Urinary bladder (tissue), 3 donors: ENCODE measurements at regions not wholly inside any gene's neighbourhood (a gene's known extent, or its start where the extent isn't known, plus 50 kb on each side); places are given as distances from the start of the nearest gene placed in this dataset.

ENCODE experiments used
- DNase-seq: peaks from one replicate; pipeline ENCODE4 v3.0.0-alpha.2; 2015; ENCODE audit errors: extremely low spot score
- H3K27ac ChIP-seq: one replicate; pipeline ENCODE4 v1.5.1; 2013; ENCODE audit warnings: low read depth, mild to moderate bottlenecking, moderate library complexity
- H3K36me3 ChIP-seq: one replicate; pipeline ENCODE4 v1.6.1; 2013; ENCODE audit warnings: mild to moderate bottlenecking, moderate library complexity; ENCODE audit not compliant: insufficient read depth
- H3K4me1 ChIP-seq: one replicate; pipeline ENCODE4 v1.6.1; 2013; ENCODE audit warnings: mild to moderate bottlenecking, moderate library complexity; ENCODE audit not compliant: insufficient read depth
- H3K4me3 ChIP-seq: one replicate; pipeline ENCODE4 v1.5.1; 2013; ENCODE audit warnings: low read depth, low read length
- WGBS: extraction: QIAGEN DNeasy Blood & Tissue Kit; methylation state at CpG from one replicate; pipeline ENCODE4 v1.1.7; 2013; 5-methylcytosine and 5-hydroxymethylcytosine counted together
- donor health status: healthy with polysubstance abuse.
- donor health status: healthy.

DNA sequence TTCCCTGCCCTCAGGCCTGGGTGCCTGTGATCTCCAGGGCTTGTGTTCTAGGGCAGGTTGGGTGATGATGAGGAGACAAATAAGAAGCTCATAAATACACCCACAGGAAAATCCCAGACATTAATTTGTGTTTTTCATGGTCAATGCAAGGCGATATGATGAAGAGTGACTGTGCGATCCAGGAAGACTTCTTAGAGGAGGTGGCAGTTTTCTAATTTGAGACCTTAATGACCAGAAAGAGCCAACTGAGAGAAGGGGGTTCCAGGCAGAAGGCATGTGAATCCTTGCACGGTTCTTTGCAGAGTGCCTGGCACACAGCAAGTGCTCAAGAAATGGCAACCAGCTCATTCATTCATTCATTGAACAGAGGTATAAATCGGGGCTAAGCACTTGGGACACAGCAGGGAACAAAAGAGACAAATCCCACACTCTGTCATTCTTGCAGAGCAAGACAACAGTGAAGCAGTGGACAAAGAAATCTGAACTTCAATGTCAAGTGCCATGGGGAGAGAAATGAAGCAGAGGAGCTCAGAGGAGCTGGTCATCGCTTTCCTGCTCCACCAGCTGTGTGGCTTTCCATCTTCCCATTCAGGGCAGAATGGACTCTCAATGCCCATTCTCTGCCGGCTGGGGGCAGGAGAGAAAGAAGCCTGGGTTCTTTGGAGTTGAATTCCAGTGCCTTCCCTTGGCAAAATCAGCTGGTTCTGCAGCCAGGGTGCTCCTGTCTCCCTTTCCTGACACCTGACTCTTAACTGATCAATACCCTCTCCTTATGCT lies 128.3 kb downstream of the AACS start:
- Histone ChIP-seq H3K27ac (no peak overlapping the region), H3K36me3 (no peaks in the 10 kb centered on the region), H3K4me3 (no peak overlapping the region), H3K4me1 (no peaks in the 10 kb centered on the region)
- WGBS = 65% methylated on average over 6 of the region's 6 CpGs
- no peak for DNase-seq

DNA sequence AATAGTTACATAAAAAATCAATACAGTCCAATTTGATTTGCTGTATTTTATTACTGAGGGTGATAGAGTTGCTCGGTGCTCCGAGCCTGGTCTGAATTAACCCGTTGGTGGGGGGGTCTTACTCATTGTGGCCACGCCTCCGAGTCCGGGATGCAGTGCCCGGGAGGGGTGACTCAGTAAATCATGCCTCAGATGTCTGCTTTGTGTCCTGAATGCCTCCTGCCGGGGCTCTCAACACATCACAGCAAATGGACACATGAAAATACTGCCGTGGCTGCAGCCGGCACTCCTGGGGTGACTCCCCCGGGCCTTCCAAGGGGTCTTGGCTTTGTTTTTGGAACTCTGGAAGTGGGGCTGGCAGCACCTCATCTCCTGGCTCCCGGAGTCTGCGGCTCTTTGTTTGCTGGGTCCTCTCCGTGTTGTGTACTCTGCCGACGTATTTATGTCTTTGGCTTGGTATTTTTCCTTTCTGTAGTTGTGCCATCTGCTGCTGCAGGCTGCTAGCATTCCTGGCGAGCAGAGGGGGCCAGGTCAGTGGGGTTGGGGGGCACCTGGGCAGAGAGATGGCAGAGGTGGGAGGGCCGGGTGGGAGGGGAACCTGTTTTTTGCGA lies 129.0 kb downstream of the AACS start:
- WGBS = 9% methylated on average over 19 of the region's 19 CpGs
- Histone ChIP-seq H3K4me1 (no peaks in the 10 kb centered on the region), H3K4me3 (no peak overlapping the region), H3K27ac (no peak overlapping the region), H3K36me3 (no peaks in the 10 kb centered on the region)
- DNase-seq = no peak

GRCh38 chr12:125194987-125195386 lies 129.8 kb downstream of the AACS start:
- H3K4me3 ChIP-seq = no peak overlapping the region
- H3K36me3 ChIP-seq = no peaks in the 10 kb centered on the region
- 51% methylated on average over 8 of the region's 8 CpGs for WGBS
- H3K27ac ChIP-seq = no peak overlapping the region
- no peaks in the 10 kb centered on the region for H3K4me1 ChIP-seq
- no peak for DNase-seq

DNA sequence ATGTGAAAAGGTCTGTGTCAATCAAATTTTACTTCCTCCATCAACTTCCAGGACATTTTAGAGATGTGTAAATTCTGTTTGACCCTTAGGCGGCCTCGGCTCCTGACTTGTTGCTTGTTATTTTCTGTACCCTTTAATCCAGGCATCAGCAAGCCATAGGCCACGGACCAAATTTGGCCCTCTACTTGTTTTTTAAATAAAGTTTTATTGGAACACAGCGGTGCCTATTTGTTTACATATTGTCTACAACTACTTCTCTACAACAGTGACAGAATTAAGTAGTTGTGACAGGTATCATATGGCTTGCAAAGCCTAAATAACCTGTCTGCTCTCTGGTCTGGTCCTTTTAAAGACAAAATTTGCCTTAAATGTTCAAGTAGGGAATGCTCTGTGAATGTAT lies 132.1 kb downstream of the AACS start:
- H3K36me3 ChIP-seq = no peaks in the 10 kb centered on the region
- H3K4me1 ChIP-seq = no peaks in the 10 kb centered on the region
- H3K4me3 ChIP-seq = no peak overlapping the region
- 82% methylated on average over 4 of the region's 4 CpGs for whole genome bisulfite sequencing
- no peak for DNase-seq
- H3K27ac ChIP-seq = no peak overlapping the region

DNA sequence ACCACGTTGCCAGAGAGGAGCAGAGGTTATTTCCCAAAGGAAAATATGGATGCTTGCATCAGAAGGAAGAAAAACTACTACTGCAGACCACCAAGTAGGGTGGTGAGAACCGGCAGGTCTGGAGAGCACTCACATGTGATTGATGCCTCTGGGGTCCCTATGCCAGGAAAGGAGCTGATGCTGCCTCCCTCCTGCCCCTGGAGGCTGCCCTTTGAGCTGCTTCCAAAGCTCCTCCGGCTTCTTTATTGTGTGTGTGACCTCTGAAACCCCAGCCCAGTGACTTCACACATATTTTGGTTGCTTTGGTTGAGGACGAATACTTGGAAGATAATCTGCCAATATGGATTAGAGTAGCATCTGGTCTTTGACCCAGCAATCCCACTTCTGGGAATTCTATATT lies 133.4 kb downstream of the AACS start:
- no peaks in the 10 kb centered on the region for H3K36me3 ChIP-seq
- no peak overlapping the region for H3K27ac ChIP-seq
- WGBS = 33% methylated on average over 4 of the region's 4 CpGs
- no peak overlapping the region for H3K4me3 ChIP-seq
- no peaks in the 10 kb centered on the region for H3K4me1 ChIP-seq
- no peak for DNase-seq

- Histone ChIP-seq H3K27ac (no peak overlapping the region), H3K36me3 (no peaks in the 10 kb centered on the region), H3K4me3 (no peak overlapping the region), H3K4me1 (no peaks in the 10 kb centered on the region)
- no peak for DNase-seq
- WGBS = 91% methylated on average over 3 of the region's 3 CpGs
These were observed 135.9 kb downstream of the AACS start for GRCh38 chr12:125201090-125201489.

- 76% methylated on average over 2 of the region's 2 CpGs for WGBS
- DNase-seq = no peak
- Histone ChIP-seq H3K4me3 (no peak overlapping the region), H3K27ac (no peak overlapping the region), H3K36me3 (no peaks in the 10 kb centered on the region), H3K4me1 (no peaks in the 10 kb centered on the region)
These were observed 136.7 kb downstream of the AACS start for GRCh38 chr12:125201940-125202339.

DNA sequence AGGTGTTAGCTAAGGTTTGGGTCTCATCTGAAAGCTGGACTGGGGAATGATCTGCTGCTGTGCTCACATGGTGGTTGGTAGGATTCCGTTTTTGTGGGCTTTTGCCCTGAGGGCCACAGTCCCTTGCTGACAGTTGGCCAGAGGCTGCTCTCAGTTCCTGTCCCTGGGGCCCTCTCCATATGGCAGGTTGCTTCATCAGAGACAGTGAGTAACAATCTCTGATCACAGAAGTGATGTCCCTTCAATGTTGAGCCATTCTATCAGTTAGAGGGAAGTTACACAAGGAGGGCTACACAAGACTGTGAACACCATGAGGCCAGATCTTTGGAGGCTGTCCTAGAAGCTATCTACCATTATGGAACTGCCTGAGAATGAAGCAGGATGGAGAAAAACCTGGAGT lies 137.2 kb downstream of the AACS start:
- DNase-seq = no peak
- Histone ChIP-seq H3K4me3 (no peak overlapping the region), H3K36me3 (no peaks in the 10 kb centered on the region), H3K4me1 (no peaks in the 10 kb centered on the region), H3K27ac (no peak overlapping the region)
- 89% methylated on average over 1 of the region's 1 CpG for WGBS

- H3K4me3 ChIP-seq = no peak overlapping the region
- H3K36me3 ChIP-seq = no peaks in the 10 kb centered on the region
- H3K4me1 ChIP-seq = no peaks in the 10 kb centered on the region
- 15% methylated on average over 1 of the region's 1 CpG for WGBS
- no peak overlapping the region for H3K27ac ChIP-seq
- no peak for DNase-seq
These were observed 138.0 kb downstream of the AACS start for GRCh38 chr12:125203145-125203765.

DNA sequence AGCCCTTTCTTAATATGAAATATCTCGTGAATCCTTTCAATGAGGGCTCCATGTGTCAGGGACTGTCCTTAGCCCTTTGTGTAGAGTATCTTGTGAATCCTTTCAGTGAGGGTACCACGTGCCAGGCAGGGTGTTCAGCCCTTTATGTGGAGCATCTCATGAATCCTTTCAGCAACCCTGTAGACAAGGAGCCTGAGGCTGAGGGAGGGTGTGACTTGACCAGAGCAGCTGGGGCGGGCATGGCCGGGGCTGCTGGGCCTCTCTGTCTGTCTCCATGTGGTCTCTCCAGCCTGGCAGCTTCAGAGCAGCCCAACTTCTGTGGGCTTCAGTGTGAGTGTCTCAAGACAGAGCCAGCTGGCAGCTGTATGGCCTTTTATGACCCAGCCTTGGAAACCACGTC lies 140.2 kb downstream of the AACS start:
- WGBS = 63% methylated on average over 5 of the region's 5 CpGs

GRCh38 chr12:125206711-125207110 lies 141.5 kb downstream of the AACS start:
- H3K4me1 ChIP-seq = no peaks in the 10 kb centered on the region
- H3K4me3 ChIP-seq = no peak overlapping the region
- 74% methylated on average over 9 of the region's 9 CpGs for WGBS
- H3K27ac ChIP-seq = no peak overlapping the region
- H3K36me3 ChIP-seq = no peaks in the 10 kb centered on the region
- no peak for DNase-seq

More for the DNA sequence above, 140.2 kb downstream of the AACS start:
- H3K27ac ChIP-seq = no peak overlapping the region
- no peak overlapping the region for H3K4me3 ChIP-seq
- DNase-seq = no peak
- no peaks in the 10 kb centered on the region for H3K36me3 ChIP-seq
- no peaks in the 10 kb centered on the region for H3K4me1 ChIP-seq

DNA sequence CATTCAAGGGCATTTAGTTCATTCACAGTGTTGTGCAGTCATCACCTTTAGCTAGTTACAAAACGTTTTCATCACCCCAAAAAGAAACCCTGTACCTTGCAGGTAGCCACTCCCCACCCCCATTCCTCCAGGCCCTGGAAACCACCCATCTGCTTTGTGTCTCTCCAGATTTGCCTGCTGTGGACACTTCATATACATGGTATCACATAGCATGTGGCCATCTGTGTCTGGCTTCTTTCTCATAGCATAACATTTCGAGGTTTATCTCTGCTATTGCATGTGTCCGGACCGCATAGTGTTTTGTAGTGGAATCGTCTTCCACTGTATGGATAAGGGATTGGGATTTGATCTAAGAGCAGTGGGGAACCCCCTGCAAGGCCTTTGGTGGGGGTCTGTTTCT lies 143.1 kb downstream of the AACS start:
- no peak overlapping the region for H3K27ac ChIP-seq
- H3K4me1 ChIP-seq = no peaks in the 10 kb centered on the region
- no peak overlapping the region for H3K4me3 ChIP-seq
- DNase-seq = no peak
- no peaks in the 10 kb centered on the region for H3K36me3 ChIP-seq
- 48% methylated on average over 5 of the region's 5 CpGs for WGBS

GRCh38 chr12:125208942-125209341 lies 143.7 kb downstream of the AACS start:
- Histone ChIP-seq H3K4me1 (no peaks in the 10 kb centered on the region), H3K36me3 (no peaks in the 10 kb centered on the region), H3K4me3 (no peak overlapping the region), H3K27ac (no peak overlapping the region)
- 81% methylated on average over 12 of the region's 12 CpGs for WGBS
- DNase-seq = no peak

GRCh38 chr12:125210104-125210755 lies 145.0 kb downstream of the AACS start:
- WGBS = 74% methylated on average over 8 of the region's 8 CpGs
- DNase-seq = no peak
- Histone ChIP-seq H3K36me3 (no peaks in the 10 kb centered on the region), H3K27ac (no peak overlapping the region), H3K4me3 (no peak overlapping the region), H3K4me1 (no peaks in the 10 kb centered on the region)
